Smooth muscle cell (in vitro differentiated cells): ENCODE measurements at regions not wholly inside any gene's neighbourhood (a gene's known extent, or its start where the extent isn't known, plus 50 kb on each side); places are given as distances from the start of the nearest gene placed in this dataset.

Source experiments
- DNase-seq: peaks from one replicate; lab custom pipeline; 2025; ENCODE audit not compliant: unreplicated experiment; lab: John Stamatoyannopoulos, UW
- H2AFZ ChIP-seq: fragments of 200-600 bp; sonication (generic); 2 replicates; pipeline ENCODE4 v1.6.0; 2016; ENCODE audit warnings: antibody characterized with exemption, low read depth, mild to moderate bottlenecking
- H3F3A ChIP-seq: fragments of 200-600 bp; sonication (generic); 2 replicates; pipeline ENCODE4 v1.6.0; 2017; ENCODE audit warnings: antibody characterized with exemption, low read depth
- H3K27ac ChIP-seq: fragments of 200-600 bp; sonication (generic); 2 replicates; pipeline ENCODE4 v1.5.1; 2016; ENCODE audit warnings: low read depth, mild to moderate bottlenecking
- H3K27me3 ChIP-seq: fragments of 200-600 bp; sonication (generic); 2 replicates; pipeline ENCODE4 v1.6.1; 2016; ENCODE audit warnings: low read depth, mild to moderate bottlenecking
- H3K36me3 ChIP-seq: fragments of 200-600 bp; sonication (generic); 2 replicates; pipeline ENCODE4 v1.5.1; 2016; ENCODE audit warnings: low read depth
- H3K4me1 ChIP-seq: fragments of 200-600 bp; sonication (generic); 2 replicates; pipeline ENCODE4 v1.5.1; 2016; ENCODE audit warnings: low read depth
- H3K4me2 ChIP-seq: fragments of 200-600 bp; sonication (generic); 2 replicates; pipeline ENCODE4 v1.6.0; 2016; ENCODE audit warnings: mild to moderate bottlenecking
- H3K4me3 ChIP-seq: fragments of 200-600 bp; sonication (generic); 2 replicates; pipeline ENCODE4 v1.5.1; 2016; ENCODE audit warnings: mild to moderate bottlenecking
- H3K79me2 ChIP-seq: fragments of 200-600 bp; sonication (generic); 2 replicates; pipeline ENCODE4 v1.6.0; 2016; ENCODE audit warnings: low read depth, mild to moderate bottlenecking
- H3K9ac ChIP-seq: fragments of 200-600 bp; sonication (generic); 2 replicates; pipeline ENCODE4 v1.6.0; 2016; ENCODE audit warnings: low read depth
- H3K9me3 ChIP-seq: fragments of 200-600 bp; sonication (generic); replicated peaks from 2 replicates; pipeline ENCODE4 v1.5.1; 2016; ENCODE audit warnings: low read depth
- H4K20me1 ChIP-seq: fragments of 200-600 bp; sonication (generic); 2 replicates; pipeline ENCODE4 v1.6.0; 2016; ENCODE audit warnings: low read depth
- WGBS: methylation state at CpG from one replicate; pipeline ENCODE4 v1.1.7; 2016; ENCODE audit warnings: low lambda C conversion rate; 5-methylcytosine and 5-hydroxymethylcytosine counted together
- TF ChIP-seq, protein P1 (sequence below): fragments of 200-600 bp; sonication (generic); IDR thresholded peaks from 2 replicates; pipeline ENCODE4 v1.5.1; 2017; ENCODE audit warnings: borderline replicate concordance, mild to moderate bottlenecking, antibody characterized with exemption; ENCODE audit not compliant: insufficient read depth, poor library complexity, severe bottlenecking

DNA sequence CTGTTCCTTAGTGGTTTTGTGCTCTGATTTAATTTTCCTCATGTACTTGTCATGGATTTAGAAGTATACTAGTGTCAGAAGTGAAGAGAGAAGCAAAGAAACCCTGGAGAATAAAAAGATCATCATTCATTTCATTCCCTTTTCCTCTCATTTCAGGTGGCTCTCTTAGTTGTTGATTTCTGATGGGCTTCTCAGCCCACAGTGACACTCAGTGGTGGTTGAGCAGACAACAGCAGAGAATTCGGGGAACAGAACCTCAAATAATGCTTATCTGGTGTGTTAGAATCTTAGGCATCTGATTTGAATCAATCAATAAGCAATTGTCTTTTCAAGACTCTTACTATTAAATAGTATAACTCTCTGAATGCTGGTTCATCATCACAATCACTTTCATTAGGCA, 1289.4 kb downstream of the FAM181B start:
- no peaks in the 10 kb centered on the region for H4K20me1 ChIP-seq
- H3F3A ChIP-seq: no peaks in the 10 kb centered on the region
- H3K79me2 ChIP-seq: no peaks in the 10 kb centered on the region
- H3K27ac ChIP-seq: no peak overlapping the region
- no peak for DNase-seq
- no peaks in the 10 kb centered on the region for H3K9me3 ChIP-seq
- no peak overlapping the region for H3K9ac ChIP-seq
- no peaks in the 10 kb centered on the region for H3K4me1 ChIP-seq
- no peak overlapping the region for H2AFZ ChIP-seq
- no peaks in the 10 kb centered on the region for H3K27me3 ChIP-seq
- TF ChIP-seq, protein P1, sequence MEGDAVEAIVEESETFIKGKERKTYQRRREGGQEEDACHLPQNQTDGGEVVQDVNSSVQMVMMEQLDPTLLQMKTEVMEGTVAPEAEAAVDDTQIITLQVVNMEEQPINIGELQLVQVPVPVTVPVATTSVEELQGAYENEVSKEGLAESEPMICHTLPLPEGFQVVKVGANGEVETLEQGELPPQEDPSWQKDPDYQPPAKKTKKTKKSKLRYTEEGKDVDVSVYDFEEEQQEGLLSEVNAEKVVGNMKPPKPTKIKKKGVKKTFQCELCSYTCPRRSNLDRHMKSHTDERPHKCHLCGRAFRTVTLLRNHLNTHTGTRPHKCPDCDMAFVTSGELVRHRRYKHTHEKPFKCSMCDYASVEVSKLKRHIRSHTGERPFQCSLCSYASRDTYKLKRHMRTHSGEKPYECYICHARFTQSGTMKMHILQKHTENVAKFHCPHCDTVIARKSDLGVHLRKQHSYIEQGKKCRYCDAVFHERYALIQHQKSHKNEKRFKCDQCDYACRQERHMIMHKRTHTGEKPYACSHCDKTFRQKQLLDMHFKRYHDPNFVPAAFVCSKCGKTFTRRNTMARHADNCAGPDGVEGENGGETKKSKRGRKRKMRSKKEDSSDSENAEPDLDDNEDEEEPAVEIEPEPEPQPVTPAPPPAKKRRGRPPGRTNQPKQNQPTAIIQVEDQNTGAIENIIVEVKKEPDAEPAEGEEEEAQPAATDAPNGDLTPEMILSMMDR: no peak
- 55% methylated on average over 1 of the region's 1 CpG for WGBS
- no peak overlapping the region for H3K4me3 ChIP-seq
- no peaks in the 10 kb centered on the region for H3K36me3 ChIP-seq
- H3K4me2 ChIP-seq: no peak overlapping the region

DNA sequence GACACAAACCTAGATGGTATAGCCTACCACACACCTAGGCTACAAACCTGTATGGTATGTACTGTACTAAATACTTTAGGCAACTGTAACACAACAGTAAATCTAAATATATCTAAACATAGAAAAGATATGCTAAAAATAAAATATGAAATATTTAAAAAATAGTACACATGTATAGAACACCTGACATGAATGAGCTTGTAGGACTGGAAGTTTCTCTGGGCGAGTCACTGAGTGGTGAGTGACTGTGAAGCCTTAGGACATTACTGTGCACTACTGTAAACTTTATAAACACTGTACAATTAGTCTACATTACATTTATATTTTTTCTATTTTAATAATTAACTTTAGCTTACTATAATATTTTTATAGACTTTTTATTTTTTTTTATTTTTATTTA, 1301.3 kb downstream of the FAM181B start:
- no peaks in the 10 kb centered on the region for H3K79me2 ChIP-seq
- no peaks in the 10 kb centered on the region for H3K36me3 ChIP-seq
- H2AFZ ChIP-seq: no peak overlapping the region
- DNase-seq: no peak
- no peak overlapping the region for H3K27ac ChIP-seq
- H3K9ac ChIP-seq: no peak overlapping the region
- H3K4me3 ChIP-seq: no peak overlapping the region
- TF ChIP-seq, protein P1: no peak
- no peaks in the 10 kb centered on the region for H3K9me3 ChIP-seq
- no peaks in the 10 kb centered on the region for H3F3A ChIP-seq
- WGBS: 100% methylated on average over 1 of the region's 1 CpG
- H4K20me1 ChIP-seq: no peaks in the 10 kb centered on the region
- H3K27me3 ChIP-seq: no peaks in the 10 kb centered on the region
- H3K4me1 ChIP-seq: no peaks in the 10 kb centered on the region
- no peak overlapping the region for H3K4me2 ChIP-seq

DNA sequence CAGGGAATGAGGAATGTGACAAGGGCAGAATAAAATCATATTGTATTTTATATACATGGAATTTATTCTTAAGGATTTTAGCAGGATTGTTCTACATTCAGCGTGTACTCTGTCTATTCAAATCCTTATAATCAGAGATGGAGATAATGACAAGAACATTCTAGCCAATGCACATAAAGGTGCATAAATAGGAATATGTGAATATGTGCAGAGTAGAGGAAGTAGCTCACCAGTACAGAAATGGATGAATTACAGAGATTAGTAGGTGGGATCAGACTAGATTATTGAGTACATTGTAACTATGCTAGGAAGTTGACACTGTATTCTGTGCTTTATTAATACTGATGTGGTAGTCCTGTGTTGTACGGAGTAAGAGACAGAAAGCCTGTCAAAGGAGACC, 1308.8 kb downstream of the FAM181B start:
- no peaks in the 10 kb centered on the region for H3K27me3 ChIP-seq
- no peak overlapping the region for H2AFZ ChIP-seq
- no peaks in the 10 kb centered on the region for H4K20me1 ChIP-seq
- H3F3A ChIP-seq: no peaks in the 10 kb centered on the region
- TF ChIP-seq, protein P1: no peak
- no peaks in the 10 kb centered on the region for H3K36me3 ChIP-seq
- H3K9ac ChIP-seq: no peak overlapping the region
- H3K79me2 ChIP-seq: no peaks in the 10 kb centered on the region
- WGBS: 93% methylated on average over 2 of the region's 2 CpGs
- no peaks in the 10 kb centered on the region for H3K4me1 ChIP-seq
- H3K4me3 ChIP-seq: no peak overlapping the region
- no peak overlapping the region for H3K4me2 ChIP-seq
- no peaks in the 10 kb centered on the region for H3K9me3 ChIP-seq
- no peak for DNase-seq
- H3K27ac ChIP-seq: no peak overlapping the region

DNA sequence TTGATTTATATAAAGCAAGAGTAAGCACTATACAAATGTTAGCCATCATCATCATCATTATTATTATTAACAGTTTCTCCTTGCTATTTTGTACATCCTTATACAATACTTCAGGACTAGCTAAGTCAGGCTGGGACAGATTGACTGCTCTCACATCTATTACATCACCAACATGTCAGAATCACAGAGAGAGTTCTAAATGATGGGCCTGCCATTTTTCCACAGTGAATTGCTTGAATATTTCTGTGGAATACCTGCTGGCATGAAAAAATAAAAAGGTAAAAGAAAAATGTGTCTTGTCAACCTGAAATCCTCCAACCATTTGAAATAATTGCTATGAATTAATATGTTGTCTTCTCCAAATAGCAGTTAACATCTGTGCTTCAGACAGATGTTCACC, 1311.3 kb downstream of the FAM181B start:
- Histone ChIP-seq H3K27ac (no peak overlapping the region), H3K4me2 (no peak overlapping the region), H3K4me1 (no peaks in the 10 kb centered on the region), H3F3A (no peaks in the 10 kb centered on the region), H3K9ac (no peak overlapping the region), H3K4me3 (no peak overlapping the region), H3K79me2 (no peaks in the 10 kb centered on the region), H3K9me3 (no peaks in the 10 kb centered on the region), H4K20me1 (no peaks in the 10 kb centered on the region), H3K27me3 (no peaks in the 10 kb centered on the region), H2AFZ (no peak overlapping the region), H3K36me3 (no peaks in the 10 kb centered on the region)
- no peak for DNase-seq
- TF ChIP-seq, protein P1: no peak
